ENCODE measurements at regions not wholly inside any gene's neighbourhood (a gene's known extent, or its start where the extent isn't known, plus 50 kb on each side); places are given as distances from the start of the nearest gene placed in this dataset.
"Not testable (repeated sequence)": the region's sequence is repeated elsewhere in the genome, so short reads cannot be mapped to it uniquely, and the experiment has no call there.

DNA sequence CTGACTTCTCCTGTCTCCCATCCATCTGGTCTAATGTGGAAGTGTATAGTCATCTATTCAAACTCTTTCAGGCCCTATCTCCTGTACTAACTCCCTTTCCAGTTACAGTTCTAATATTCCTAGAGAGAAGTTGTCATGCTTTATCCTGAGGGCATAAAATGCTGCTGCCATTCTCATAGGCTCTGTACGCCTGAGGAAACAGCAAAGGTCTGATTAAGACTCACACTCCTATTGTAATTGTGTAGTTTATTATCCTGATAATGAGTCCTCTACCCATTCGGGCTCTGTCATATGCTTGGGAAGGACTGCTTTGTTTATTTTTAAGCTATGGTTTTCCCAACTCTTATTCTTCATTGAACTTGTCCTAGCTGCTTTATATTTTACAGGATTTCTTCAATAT lies 290.4 kb downstream of the TMEM38B start:
- DNase-seq, result no peak

DNA sequence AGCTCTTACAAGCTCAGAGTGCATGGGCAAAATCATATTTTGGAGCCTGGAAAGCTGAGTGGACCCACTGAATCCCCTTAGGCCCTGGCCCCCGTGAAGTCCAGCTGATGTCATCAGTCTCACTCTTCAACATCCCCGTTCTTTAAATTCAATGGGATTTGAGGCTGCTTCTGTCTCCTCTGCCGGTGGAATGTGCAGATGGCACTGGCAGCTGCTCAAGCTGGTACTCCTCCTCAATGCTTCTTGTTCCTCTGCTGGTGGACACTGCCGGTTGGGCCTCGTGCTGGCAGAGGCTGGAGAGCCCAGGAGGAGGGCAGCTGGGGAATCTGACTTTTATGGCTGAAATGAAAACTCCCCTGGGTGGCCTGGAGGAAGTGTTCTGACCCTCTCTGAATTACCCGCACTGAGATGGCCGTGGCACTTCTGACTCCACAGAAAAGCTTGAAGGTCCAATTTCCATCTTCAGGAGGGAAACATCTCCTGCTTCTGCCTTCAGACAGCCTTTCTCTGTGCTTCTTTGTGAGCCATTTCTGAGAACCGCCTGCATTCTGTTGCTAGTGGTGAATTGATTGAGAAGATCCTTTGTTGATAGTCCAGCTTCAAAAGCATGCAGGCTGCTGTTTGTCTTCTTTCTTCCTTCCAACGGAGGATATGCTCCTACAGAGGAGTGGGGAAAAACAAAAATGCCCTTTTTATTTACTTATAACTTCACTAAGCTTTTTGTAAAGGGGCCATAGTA lies 298.9 kb downstream of the TMEM38B start:
- no peak for DNase-seq

- DNase-seq, result no peak
These were observed 299.8 kb downstream of the TMEM38B start for GRCh38 chr9:105993921-105994715.

- DNase-seq, result no peak
These were observed 300.6 kb downstream of the TMEM38B start for GRCh38 chr9:105994970-105995369.

GRCh38 chr9:106017198-106017740 lies 322.9 kb downstream of the TMEM38B start:
- no peak for DNase-seq

- no peak for DNase-seq
These were observed 324.8 kb downstream of the TMEM38B start for GRCh38 chr9:106019039-106019680.

DNA sequence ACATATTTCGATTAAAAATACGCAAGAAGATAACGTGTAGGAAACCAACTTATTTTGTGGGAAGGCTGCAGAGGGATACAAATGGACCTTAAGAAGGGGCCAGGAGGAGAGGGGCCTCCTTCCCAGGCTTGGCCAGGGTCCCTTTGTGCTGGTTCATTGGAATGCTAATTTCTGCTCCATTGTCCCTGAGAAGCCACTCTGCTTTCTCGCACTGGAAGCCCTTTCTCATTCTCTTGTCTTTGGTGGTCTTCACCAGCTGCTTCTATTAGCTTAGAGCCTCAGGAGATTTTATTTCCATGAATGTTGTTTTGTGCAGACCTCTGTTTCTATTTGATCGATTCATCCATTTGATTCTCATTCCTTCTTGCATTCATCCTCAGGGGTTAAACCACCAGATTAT lies 325.4 kb downstream of the TMEM38B start:
- no peak for DNase-seq

GRCh38 chr9:106020186-106020585 lies 325.8 kb downstream of the TMEM38B start:
- DNase-seq, result no peak

DNA sequence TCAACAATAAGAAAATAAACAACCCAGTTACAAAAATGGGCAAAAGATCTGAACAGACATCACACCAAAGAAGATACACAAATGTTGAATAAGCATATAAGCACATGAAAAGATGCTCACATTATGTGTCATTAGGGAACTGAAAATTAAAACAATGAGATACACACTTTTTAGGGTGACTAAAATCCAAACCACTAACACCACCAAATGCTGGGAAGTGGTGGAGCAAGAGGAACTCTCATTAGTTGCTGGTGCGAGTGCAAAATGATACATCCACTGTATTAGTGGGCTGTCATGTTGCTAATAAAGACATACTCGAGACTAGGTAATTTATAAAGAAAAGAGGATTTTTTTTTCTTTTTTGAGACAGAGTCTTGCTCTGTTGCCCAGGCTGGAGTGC lies 329.1 kb downstream of the TMEM38B start:
- no peak for DNase-seq

DNA sequence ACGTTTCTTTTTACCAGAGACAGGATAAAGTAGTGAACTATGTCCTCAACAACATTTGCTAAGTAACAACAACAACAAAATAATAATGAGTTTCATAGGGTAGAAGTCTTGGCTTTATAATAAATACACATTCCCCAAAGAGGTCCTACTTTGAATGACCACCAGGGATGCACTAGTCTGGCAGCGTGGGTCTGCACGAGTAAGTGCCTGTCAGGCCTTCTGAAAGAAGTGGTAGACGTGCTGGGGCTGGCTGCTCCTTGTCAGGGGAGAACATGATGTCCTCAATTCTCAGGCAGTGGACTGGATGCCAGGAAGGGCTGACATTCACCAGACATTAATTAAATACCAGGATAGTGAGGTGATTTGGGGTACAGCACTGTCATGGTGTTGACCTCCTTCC lies 331.1 kb downstream of the TMEM38B start:
- DNase-seq, result no peak

DNA sequence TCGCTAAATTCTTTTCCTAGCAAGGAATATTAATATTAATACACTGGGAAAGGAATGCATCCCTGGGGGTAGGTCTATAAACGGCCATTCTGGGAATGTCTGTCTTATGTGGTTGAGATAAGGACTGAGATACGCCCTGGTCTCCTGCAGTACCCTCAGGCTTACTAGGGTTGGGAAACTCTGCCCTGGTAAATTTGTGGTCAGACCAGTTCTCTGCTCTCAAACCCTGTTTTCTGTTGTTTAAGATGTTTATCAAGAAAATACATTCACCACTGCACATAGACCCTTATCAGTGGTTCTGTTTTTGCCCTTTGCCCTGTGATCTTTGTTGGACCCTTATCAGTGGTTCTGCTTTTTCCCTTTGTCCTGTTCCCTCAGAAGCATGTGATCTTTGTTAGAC lies 335.8 kb downstream of the TMEM38B start:
- DNase-seq, result not testable (repeated sequence)

GRCh38 chr9:106032978-106033377 lies 338.6 kb downstream of the TMEM38B start:
- no peak for DNase-seq

- no peak for DNase-seq
These were observed 341.5 kb downstream of the TMEM38B start for GRCh38 chr9:106035806-106036205.

- DNase-seq, result no peak
These were observed 344.1 kb downstream of the TMEM38B start for GRCh38 chr9:106038266-106039001.

DNA sequence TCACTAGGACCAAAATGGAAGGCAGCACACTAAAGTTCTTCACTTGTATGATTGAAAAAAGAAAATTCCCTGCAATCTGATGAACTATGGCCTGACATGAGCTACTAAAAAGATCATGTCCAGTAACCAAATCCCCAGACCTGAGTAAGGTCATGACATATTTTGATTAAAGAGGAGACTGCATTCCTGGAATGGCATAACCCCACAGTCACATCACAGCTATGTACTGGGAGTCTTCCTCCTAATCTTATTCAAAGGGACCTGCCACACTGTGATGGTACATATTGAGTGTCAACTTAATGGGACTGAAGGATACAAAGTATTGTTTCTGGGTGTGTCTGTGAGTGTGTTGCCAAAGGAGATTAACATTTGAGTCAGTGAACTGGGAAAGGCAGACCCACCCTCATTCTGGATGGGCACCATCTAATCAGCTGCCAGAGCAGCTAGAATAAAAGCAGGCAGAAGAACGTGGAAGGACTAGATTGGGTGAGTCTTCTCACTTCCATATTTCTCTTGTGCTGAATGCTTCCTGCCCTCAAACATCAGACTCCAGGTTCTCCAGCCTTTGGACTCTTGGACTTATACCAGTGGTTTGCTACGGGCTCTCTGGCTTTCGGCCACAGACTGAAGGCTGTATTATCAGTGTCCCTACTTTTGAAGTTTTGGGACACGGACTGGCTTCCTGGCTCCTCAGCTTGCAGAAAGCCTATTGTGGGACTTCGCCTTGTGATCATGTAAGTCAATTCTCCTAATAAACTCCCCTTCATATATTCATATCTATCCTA lies 345.0 kb downstream of the TMEM38B start:
- DNase-seq, result no peak

GRCh38 chr9:106041920-106042319 lies 347.6 kb downstream of the TMEM38B start:
- DNase-seq, result not testable (repeated sequence)

- DNase-seq, result no peak
These were observed 357.2 kb downstream of the TMEM38B start for GRCh38 chr9:106051545-106051944.

GRCh38 chr9:106052166-106052565 lies 357.8 kb downstream of the TMEM38B start:
- no peak for DNase-seq

- DNase-seq, result no peak
These were observed 358.4 kb downstream of the TMEM38B start for GRCh38 chr9:106052735-106053134.

- DNase-seq, result no peak
These were observed 362.0 kb downstream of the TMEM38B start for GRCh38 chr9:106056328-106056727.

GRCh38 chr9:106058460-106058859 lies 364.1 kb downstream of the TMEM38B start:
- no peak for DNase-seq

- DNase-seq, result no peak
These were observed 365.5 kb downstream of the TMEM38B start for GRCh38 chr9:106059886-106060285.
